Caco-2 (cell line): ENCODE measurements at regions not wholly inside any gene's neighbourhood (a gene's known extent, or its start where the extent isn't known, plus 50 kb on each side); places are given as distances from the start of the nearest gene placed in this dataset.

Source experiments
- BruUV-seq: library from RNA; stranded (reverse); fragments of 400-500 nt; replicated peaks from 2 replicates; lab custom pipeline; 2021; lab: Mats Ljungman, UMichigan
- CTCF ChIA-PET: fragments of 300-600 bp; sonication (Branson Sonifier 250); formaldehyde crosslinking; loops from one replicate; lab custom pipeline; 2022; ENCODE audit warnings: antibody characterized with exemption; lab: Charles Lee
- POLR2A ChIA-PET: fragments of 300-600 bp; sonication (Branson Sonifier 250); formaldehyde crosslinking; loops from one replicate; lab custom pipeline; 2022; ENCODE audit warnings: antibody characterized with exemption; lab: Charles Lee
- DNase-seq, 2 experiments: peaks; one replicate each; pipeline versions ENCODE4 v3.0.0 to v3.0.0-alpha.2; 2020 to 2022
- H3K27me3 ChIP-seq: replicated peaks from 2 replicates; pipeline ENCODE4 v1.6.0; 2011; ENCODE audit warnings: low read length; ENCODE audit not compliant: control insufficient read depth, insufficient read depth
- H3K36me3 ChIP-seq: 2 replicates; pipeline ENCODE4 v1.5.1; 2011; ENCODE audit warnings: low read length; ENCODE audit not compliant: control insufficient read depth, insufficient read depth
- H3K4me1 ChIP-seq: fragments of 250-450 bp; sonication (Bioruptor Pico); 2 replicates; pipeline ENCODE4 v1.5.1; 2020; ENCODE audit warnings: mild to moderate bottlenecking
- H3K4me3 ChIP-seq: 2 replicates; pipeline ENCODE4 v1.5.1; 2011; ENCODE audit warnings: low read depth, mild to moderate bottlenecking, control low read depth, low read length
- H3K9me3 ChIP-seq: fragments of 250-450 bp; sonication (Bioruptor Pico); 2 replicates; pipeline ENCODE4 v1.5.1; 2020; ENCODE audit warnings: mild to moderate bottlenecking, moderate library complexity
- H3K27ac Mint-ChIP-seq: one replicate; pipeline ENCODE4 v1.8.0; 2022; ENCODE audit warnings: mixed read lengths; ENCODE audit not compliant: unreplicated experiment
- H3K27me3 Mint-ChIP-seq: one replicate; pipeline ENCODE4 v1.8.0; 2022; ENCODE audit warnings: mixed read lengths; ENCODE audit not compliant: insufficient read depth, unreplicated experiment
- H3K36me3 Mint-ChIP-seq: one replicate; pipeline ENCODE4 v1.8.0; 2022; ENCODE audit warnings: mild to moderate bottlenecking, mixed read lengths; ENCODE audit not compliant: insufficient read depth, unreplicated experiment
- H3K4me1 Mint-ChIP-seq: one replicate; pipeline ENCODE4 v1.8.0; 2022; ENCODE audit warnings: low read depth, mixed read lengths; ENCODE audit not compliant: unreplicated experiment
- H3K4me3 Mint-ChIP-seq: one replicate; pipeline ENCODE4 v1.8.0; 2022; ENCODE audit warnings: mild to moderate bottlenecking, moderate library complexity, mixed read lengths; ENCODE audit not compliant: unreplicated experiment
- H3K9me3 Mint-ChIP-seq: one replicate; pipeline ENCODE4 v1.8.0; 2022; ENCODE audit warnings: mixed read lengths; ENCODE audit not compliant: unreplicated experiment
- intact Hi-C: fragments of 100-400 bp; cut with micrococcal nuclease; formaldehyde crosslinking; loops from one replicate; pipeline ENCODE4 v1.10.0; 2022; ENCODE audit not compliant: unreplicated experiment
- TF ChIP-seq, protein P1 (sequence below), 2 experiments: fragments of 200-600 bp in 1 of 2; IDR thresholded peaks; 1 replicate in 1 of 2; 2 replicates in 1 of 2; pipeline versions ENCODE4 v1.5.1 to v1.8.0; 2011 to 2022; ENCODE audit warnings: antibody characterized with exemption in 1 of 2, control low read depth in 1 of 2, inconsistent platforms in 1 of 2, low read depth in 1 of 2, low read length in 1 of 2, mild to moderate bottlenecking in 1 of 2, moderate library complexity in 1 of 2; ENCODE audit not compliant: insufficient read depth in 1 of 2, severe bottlenecking in 1 of 2, unreplicated experiment in 1 of 2

DNA sequence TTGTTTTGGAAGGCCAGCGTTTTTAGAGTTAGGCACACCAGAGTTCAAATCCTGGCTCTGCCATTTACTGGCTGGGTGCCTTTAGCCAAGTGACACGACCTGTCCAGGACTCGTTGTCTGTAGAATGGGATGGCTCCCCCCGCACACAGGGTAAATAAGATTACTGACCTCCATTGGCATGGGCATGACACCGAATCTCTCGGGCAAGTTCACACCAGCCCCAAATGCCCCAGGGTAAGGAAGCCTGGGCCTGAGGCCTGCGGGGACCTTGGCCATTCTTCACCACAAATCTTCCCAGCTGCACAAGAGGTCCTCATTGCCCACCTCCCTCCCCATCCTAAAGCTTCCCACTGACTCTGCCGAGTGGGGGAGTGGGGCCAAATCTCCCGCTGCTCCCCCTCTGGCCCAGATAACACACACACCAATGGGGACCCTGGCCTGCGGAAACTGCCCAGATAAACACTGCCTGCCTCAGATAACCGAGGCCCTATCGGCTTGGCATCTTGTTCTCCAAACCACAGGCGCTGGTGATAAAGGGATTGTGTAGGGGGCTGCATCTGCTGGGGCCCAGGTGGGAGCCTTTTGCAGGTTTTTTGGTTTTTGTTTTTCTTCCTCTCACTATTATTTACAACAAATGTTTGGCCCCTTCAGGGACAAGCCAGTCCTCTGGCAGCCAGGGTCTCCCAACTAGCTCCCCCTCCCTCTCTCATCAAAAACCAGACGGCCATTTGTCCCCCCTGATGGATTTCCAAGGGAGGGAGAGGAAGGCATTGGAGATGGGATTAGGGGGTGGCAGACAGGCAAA, 75.0 kb upstream of the LHX1 start:
- intact Hi-C loops: no loop called here
- ChIA-PET POLR2A (no interaction called here), CTCF (no interaction called here)
- Histone ChIP-seq H3K4me3 (no peak overlapping the region), H3K9me3 (no peaks in the 10 kb centered on the region), H3K36me3 (no peaks in the 10 kb centered on the region), H3K27me3 (no peaks in the 10 kb centered on the region), H3K4me1 (peaks cover 4% of the 10 kb centered on the region; the same call in 1 of the 2 replicates)
- no peaks in the 10 kb centered on the region for H3K9me3 Mint-ChIP-seq
- H3K36me3 Mint-ChIP-seq: no peaks in the 10 kb centered on the region
- no peak overlapping the region for H3K4me3 Mint-ChIP-seq
- peaks cover 11% of the 10 kb centered on the region for H3K27me3 Mint-ChIP-seq
- TF ChIP-seq, protein P1, sequence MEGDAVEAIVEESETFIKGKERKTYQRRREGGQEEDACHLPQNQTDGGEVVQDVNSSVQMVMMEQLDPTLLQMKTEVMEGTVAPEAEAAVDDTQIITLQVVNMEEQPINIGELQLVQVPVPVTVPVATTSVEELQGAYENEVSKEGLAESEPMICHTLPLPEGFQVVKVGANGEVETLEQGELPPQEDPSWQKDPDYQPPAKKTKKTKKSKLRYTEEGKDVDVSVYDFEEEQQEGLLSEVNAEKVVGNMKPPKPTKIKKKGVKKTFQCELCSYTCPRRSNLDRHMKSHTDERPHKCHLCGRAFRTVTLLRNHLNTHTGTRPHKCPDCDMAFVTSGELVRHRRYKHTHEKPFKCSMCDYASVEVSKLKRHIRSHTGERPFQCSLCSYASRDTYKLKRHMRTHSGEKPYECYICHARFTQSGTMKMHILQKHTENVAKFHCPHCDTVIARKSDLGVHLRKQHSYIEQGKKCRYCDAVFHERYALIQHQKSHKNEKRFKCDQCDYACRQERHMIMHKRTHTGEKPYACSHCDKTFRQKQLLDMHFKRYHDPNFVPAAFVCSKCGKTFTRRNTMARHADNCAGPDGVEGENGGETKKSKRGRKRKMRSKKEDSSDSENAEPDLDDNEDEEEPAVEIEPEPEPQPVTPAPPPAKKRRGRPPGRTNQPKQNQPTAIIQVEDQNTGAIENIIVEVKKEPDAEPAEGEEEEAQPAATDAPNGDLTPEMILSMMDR (IDR thresholded peaks at IDR 0.05; ENCODE audit: insufficient read depth in 1 of 2, low read depth in 1 of 2, low read length in 1 of 2, severe bottlenecking in 1 of 2, unreplicated experiment in 1 of 2): no peak
- no peak overlapping the region for H3K27ac Mint-ChIP-seq
- BruUV-seq: no TSS peak
- DNase-seq: no peak
- no peaks in the 10 kb centered on the region for H3K4me1 Mint-ChIP-seq

DNA sequence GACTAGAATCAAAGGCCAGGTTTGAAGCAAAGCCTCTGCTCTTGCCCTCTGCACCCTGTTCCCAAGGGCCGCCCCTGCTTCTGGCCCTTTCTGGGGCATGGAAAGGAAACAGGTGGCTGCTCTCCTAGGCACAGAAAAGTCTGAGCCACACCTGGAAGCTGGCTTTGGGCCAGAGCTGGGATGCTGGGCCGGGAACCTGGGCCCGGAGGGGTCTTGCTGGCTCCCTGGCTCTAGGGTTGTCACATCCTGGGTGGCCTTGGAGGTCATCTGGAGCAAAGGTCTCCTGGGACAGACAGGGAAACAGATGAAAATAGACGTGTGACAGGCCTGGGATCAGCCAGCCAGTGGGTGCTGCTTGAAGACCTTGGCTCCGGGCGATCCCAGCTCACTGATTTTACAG, 74.1 kb upstream of the LHX1 start:
- peaks cover 13% of the 10 kb centered on the region for H3K27me3 Mint-ChIP-seq
- H3K4me1 Mint-ChIP-seq: no peaks in the 10 kb centered on the region
- intact Hi-C loops: no loop called here
- DNase-seq: no peak
- H3K4me1 ChIP-seq: peaks cover 4% of the 10 kb centered on the region; the same call in 1 of the 2 replicates
- CTCF ChIA-PET: no interaction called here
- no peak overlapping the region for H3K4me3 Mint-ChIP-seq
- no peaks in the 10 kb centered on the region for H3K36me3 Mint-ChIP-seq
- H3K9me3 Mint-ChIP-seq: no peaks in the 10 kb centered on the region
- POLR2A ChIA-PET: no interaction called here
- TF ChIP-seq, protein P1 (IDR thresholded peaks at IDR 0.05; ENCODE audit: insufficient read depth in 1 of 2, low read depth in 1 of 2, low read length in 1 of 2, severe bottlenecking in 1 of 2, unreplicated experiment in 1 of 2): no peak
- no peaks in the 10 kb centered on the region for H3K36me3 ChIP-seq
- no peak overlapping the region for H3K4me3 ChIP-seq
- no peak overlapping the region for H3K27ac Mint-ChIP-seq
- BruUV-seq: no TSS peak
- H3K9me3 ChIP-seq: no peaks in the 10 kb centered on the region
- H3K27me3 ChIP-seq: no peaks in the 10 kb centered on the region

DNA sequence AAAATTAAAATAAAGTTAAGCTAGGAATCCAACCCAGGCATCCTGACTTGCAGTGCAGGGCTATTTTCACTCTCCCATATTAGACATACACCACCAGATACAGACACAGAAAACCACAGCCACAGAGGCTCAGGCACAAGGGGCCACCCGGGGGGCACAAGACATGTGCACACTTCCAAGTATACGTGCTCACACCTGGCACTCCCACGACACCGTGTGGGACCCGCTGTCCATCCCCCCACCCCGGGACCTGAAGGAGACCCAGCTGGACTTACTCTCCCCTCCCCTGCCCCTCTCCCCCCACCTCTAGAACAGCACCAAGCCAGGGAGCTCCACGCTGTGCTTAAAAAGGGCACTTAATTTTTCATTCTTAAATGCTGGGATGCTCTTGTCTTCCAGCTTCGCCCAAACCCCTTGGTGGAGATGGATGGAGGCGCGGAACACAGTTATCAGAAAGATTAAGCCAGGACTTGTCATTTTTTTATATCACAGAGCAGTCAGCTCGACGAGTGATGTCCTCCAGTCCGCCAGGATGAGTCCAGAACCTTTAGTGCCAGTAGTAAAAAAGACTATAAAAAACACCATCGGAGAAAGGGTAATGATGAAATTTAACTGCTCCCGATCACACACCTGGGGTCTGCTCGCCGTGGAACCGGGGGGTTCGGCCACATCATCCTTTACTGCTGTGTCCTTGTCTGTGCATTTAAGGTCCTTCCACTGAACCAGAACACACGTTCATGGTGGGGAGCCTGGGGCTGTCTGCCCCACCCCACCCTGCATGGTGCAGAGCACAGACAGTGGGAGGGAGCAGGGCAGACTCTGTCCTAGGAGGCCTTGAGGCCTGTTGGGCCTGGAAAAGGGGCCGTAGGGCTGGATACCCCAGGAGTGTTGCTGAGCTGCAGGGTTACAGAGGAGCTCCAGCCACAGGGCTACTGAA, 73.3 kb upstream of the LHX1 start:
- Mint-ChIP-seq H3K27me3 (peaks cover 13% of the 10 kb centered on the region), H3K4me1 (no peaks in the 10 kb centered on the region), H3K36me3 (no peaks in the 10 kb centered on the region), H3K27ac (no peak overlapping the region), H3K4me3 (no peak overlapping the region), H3K9me3 (no peaks in the 10 kb centered on the region)
- Histone ChIP-seq H3K27me3 (no peaks in the 10 kb centered on the region), H3K4me1 (peaks cover 4% of the 10 kb centered on the region; the same call in 1 of the 2 replicates), H3K36me3 (no peaks in the 10 kb centered on the region), H3K4me3 (no peak overlapping the region), H3K9me3 (no peaks in the 10 kb centered on the region)
- POLR2A ChIA-PET: no interaction called here
- DNase-seq: no peak
- BruUV-seq: no TSS peak
- CTCF ChIA-PET: interaction anchor here (0.7 kb wide), 1 partner anchor 1720 kb away, joined by 4 read pairs; no protein-coding TSS in a partner anchor
- intact Hi-C loops: no loop called here
- TF ChIP-seq, protein P1 (IDR thresholded peaks at IDR 0.05; ENCODE audit: insufficient read depth in 1 of 2, low read depth in 1 of 2, low read length in 1 of 2, severe bottlenecking in 1 of 2, unreplicated experiment in 1 of 2): no peak
